Tibial artery (tissue), 4 donors: ENCODE measurements at regions not wholly inside any gene's neighbourhood (a gene's known extent, or its start where the extent isn't known, plus 50 kb on each side); places are given as distances from the start of the nearest gene placed in this dataset.

ENCODE experiments used
- DNase-seq, 2 donors: peaks; one replicate each; pipeline ENCODE4 v3.0.0-alpha.2; 2019
- H3K27ac ChIP-seq, 2 donors: fragments of 200-600 bp; sonication (generic) in 1 of 2; 1 replicate in 1 of 2; 2 replicates in 1 of 2; pipeline ENCODE4 v1.5.1; 2018 to 2019; ENCODE audit warnings: mild to moderate bottlenecking in 1 of 2
- H3K27me3 ChIP-seq, 2 donors: fragments of 200-600 bp; sonication (generic) in 1 of 2; one replicate each; pipeline versions ENCODE4 v1.5.1 to v1.6.0; 2016 to 2019
- H3K36me3 ChIP-seq, 3 donors: fragments of 200-600 bp; sonication (generic) in 2 of 3; one replicate each; pipeline ENCODE4 v1.5.1; 2016 to 2019; ENCODE audit warnings: mild to moderate bottlenecking in 2 of 3
- H3K4me1 ChIP-seq, 4 donors: fragments of 200-600 bp; sonication (generic) in 2 of 4; 1 replicate in 3 of 4; 2 replicates in 1 of 4; pipeline ENCODE4 v1.5.1; 2016 to 2019
- H3K4me3 ChIP-seq, 2 donors: fragments of 200-600 bp; sonication (generic) in 1 of 2; 1 replicate in 1 of 2; 2 replicates in 1 of 2; pipeline ENCODE4 v1.5.1; 2018 to 2019; ENCODE audit warnings: mild to moderate bottlenecking in 2 of 2
- H3K9me3 ChIP-seq, 3 donors: fragments of 200-600 bp; sonication (generic) in 1 of 3; one replicate each; pipeline ENCODE4 v1.5.1; 2016 to 2019
- CTCF ChIP-seq, 2 experiments: fragments of 200-600 bp in 1 of 2; fragments of 450-650 bp in 1 of 2; IDR thresholded peaks; one replicate each; pipeline ENCODE4 v1.5.1; 2017 to 2019; ENCODE audit warnings: antibody characterized with exemption in 2 of 2, mild to moderate bottlenecking in 1 of 2, moderate library complexity in 1 of 2
- intact Hi-C: fragments of 100-400 bp; cut with DNase I; formaldehyde crosslinking; loops from one replicate; pipeline ENCODE4 v1.15.0; 2023; ENCODE audit warnings: low total_unique reads

GRCh38 chr6:137692806-137693205 is 174.3 kb upstream of the TNFAIP3 start:
- DNase-seq = no peak
- Histone ChIP-seq H3K36me3 (no peaks in the 10 kb centered on the region), H3K9me3 (no peaks in the 10 kb centered on the region), H3K27me3 (no peaks in the 10 kb centered on the region), H3K27ac (no peak overlapping the region), H3K4me3 (no peak overlapping the region), H3K4me1 (no peaks in the 10 kb centered on the region)
- no peak for TF ChIP-seq CTCF (IDR thresholded peaks at IDR 0.05)
- intact Hi-C loops = no loop called here

- no peak overlapping the region for H3K4me3 ChIP-seq
- no peaks in the 10 kb centered on the region for H3K36me3 ChIP-seq
- no peaks in the 10 kb centered on the region for H3K9me3 ChIP-seq
- H3K27me3 ChIP-seq = no peaks in the 10 kb centered on the region
- TF ChIP-seq CTCF (IDR thresholded peaks at IDR 0.05) = no peak
- no peak for DNase-seq
- intact Hi-C loops = no loop called here
- H3K27ac ChIP-seq = no peak overlapping the region
- no peaks in the 10 kb centered on the region for H3K4me1 ChIP-seq
These were observed 173.3 kb upstream of the TNFAIP3 start for GRCh38 chr6:137693711-137694110.

- no peak overlapping the region for H3K27ac ChIP-seq
- no peak for TF ChIP-seq CTCF (IDR thresholded peaks at IDR 0.05)
- intact Hi-C loops = no loop called here
These were observed 170.3 kb upstream of the TNFAIP3 start for GRCh38 chr6:137696765-137697164.

GRCh38 chr6:137697267-137697938 is 169.7 kb upstream of the TNFAIP3 start:
- H3K4me3 ChIP-seq = no peak overlapping the region
- no peaks in the 10 kb centered on the region for H3K9me3 ChIP-seq
- H3K36me3 ChIP-seq = no peaks in the 10 kb centered on the region
- peaks cover 0 to 14% (median 0%) of the 10 kb centered on the region in 4 donors for H3K4me1 ChIP-seq
- no peak for TF ChIP-seq CTCF (IDR thresholded peaks at IDR 0.05)
- no peak for DNase-seq
- intact Hi-C loops = no loop called here
- H3K27ac ChIP-seq = no peak overlapping the region
- no peaks in the 10 kb centered on the region for H3K27me3 ChIP-seq

More at GRCh38 chr6:137696765-137697164, 170.3 kb upstream of the TNFAIP3 start:
- no peaks in the 10 kb centered on the region for H3K27me3 ChIP-seq
- no peak for DNase-seq
- no peaks in the 10 kb centered on the region for H3K36me3 ChIP-seq
- no peaks in the 10 kb centered on the region for H3K9me3 ChIP-seq
- H3K4me1 ChIP-seq = peaks cover 0 to 7% (median 0%) of the 10 kb centered on the region in 4 donors
- no peak overlapping the region for H3K4me3 ChIP-seq

- H3K4me3 ChIP-seq = no peak overlapping the region
- DNase-seq = peak in 1 of 2 donors; percentile 43
- H3K4me1 ChIP-seq = peaks cover 0 to 14% (median 0%) of the 10 kb centered on the region in 4 donors
- no peak for TF ChIP-seq CTCF (IDR thresholded peaks at IDR 0.05)
- H3K36me3 ChIP-seq = no peaks in the 10 kb centered on the region
- H3K9me3 ChIP-seq = no peaks in the 10 kb centered on the region
- H3K27me3 ChIP-seq = no peaks in the 10 kb centered on the region
- no peak overlapping the region for H3K27ac ChIP-seq
- intact Hi-C loops = no loop called here
These were observed 168.4 kb upstream of the TNFAIP3 start for GRCh38 chr6:137698636-137699030.
